Activated T-cell treated with anti-CD3 and anti-CD28 coated beads, Interleukin-2, amount 50 U/mL, for 4 hours (primary cell): ENCODE measurements at regions not wholly inside any gene's neighbourhood (a gene's known extent, or its start where the extent isn't known, plus 50 kb on each side); places are given as distances from the start of the nearest gene placed in this dataset.

ENCODE experiments used
- ATAC-seq, 2 donors: fragments of 200-7000 bp; cut with Tn5 transposase; one replicate each; pipeline ENCODE4 v1.10.0; 2021
- DNase-seq: peaks from one replicate; pipeline ENCODE4 v3.0.0-alpha.2; 2020
- H3K27me3 Mint-ChIP-seq: one replicate; pipeline ENCODE4 v1.8.0; 2021; ENCODE audit warnings: low read depth, mixed read lengths
- H3K36me3 Mint-ChIP-seq: one replicate; pipeline ENCODE4 v1.8.0; 2022; ENCODE audit warnings: mixed read lengths; ENCODE audit not compliant: insufficient read depth
- H3K4me1 Mint-ChIP-seq: one replicate; pipeline ENCODE4 v1.8.0; 2021; ENCODE audit warnings: low read depth, mixed read lengths
- H3K4me3 Mint-ChIP-seq: one replicate; pipeline ENCODE4 v1.8.0; 2021; ENCODE audit warnings: mild to moderate bottlenecking, moderate library complexity, mixed read lengths
- H3K9me3 Mint-ChIP-seq: one replicate; pipeline ENCODE4 v1.8.0; 2021; ENCODE audit warnings: mixed read lengths

DNA sequence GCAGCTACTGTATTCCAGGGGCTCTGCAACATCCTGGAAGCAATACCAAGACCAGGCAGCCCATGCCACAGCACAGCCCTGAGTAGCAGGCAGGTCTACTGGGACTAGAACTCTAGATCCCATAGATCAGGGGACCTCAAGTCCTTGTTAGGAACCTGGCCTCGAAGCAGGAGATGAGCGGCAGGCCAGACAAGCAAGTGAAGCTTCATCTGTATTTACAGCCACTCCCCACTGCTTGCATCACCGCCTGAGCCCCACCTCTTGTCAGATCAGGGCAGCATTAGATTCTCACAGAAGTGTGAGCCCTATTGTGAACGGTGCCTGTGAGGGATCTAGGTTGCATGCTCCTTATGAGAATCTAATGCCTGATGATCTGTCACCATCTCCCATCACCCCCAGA lies 295.7 kb upstream of the TNRC6C start:
- Mint-ChIP-seq H3K4me1 (peaks cover 25% of the 10 kb centered on the region), H3K9me3 (peaks cover 11% of the 10 kb centered on the region), H3K36me3 (peaks cover 3% of the 10 kb centered on the region), H3K27me3 (peaks cover 5% of the 10 kb centered on the region), H3K4me3 (no peak overlapping the region)
- DNase-seq, result no peak
- no peak for ATAC-seq

DNA sequence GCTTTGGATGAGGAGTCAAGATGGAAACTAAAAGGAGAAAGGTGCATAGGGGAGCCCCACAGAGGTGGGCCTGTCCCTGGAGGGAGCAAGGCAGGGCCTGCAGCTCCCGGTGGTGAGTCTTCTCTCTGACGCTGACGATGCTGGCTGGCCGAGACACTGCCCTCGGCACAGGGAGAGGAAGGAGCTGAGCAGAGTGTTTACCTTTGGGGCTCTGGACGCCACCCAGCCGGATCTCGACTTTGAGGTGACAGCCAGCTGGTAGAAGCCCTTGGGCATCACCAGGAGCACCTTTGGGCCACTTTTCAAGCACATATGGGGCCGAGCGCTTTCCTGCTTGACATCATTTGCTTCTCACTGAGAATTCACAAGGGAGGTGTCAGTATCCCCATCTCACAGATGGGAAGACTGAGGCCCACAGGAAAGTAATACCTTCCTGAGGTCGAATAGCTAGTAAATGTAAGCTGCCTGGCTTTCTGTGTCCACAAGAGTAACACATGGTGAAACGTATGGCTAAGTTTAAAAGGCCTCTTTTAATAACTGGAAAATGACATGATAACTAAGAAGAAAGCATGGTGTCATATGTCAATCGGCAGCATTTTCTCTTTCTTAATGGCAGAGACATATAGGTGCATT lies 294.3 kb upstream of the TNRC6C start:
- DNase-seq (no peak), ATAC-seq (no peak)
- Mint-ChIP-seq H3K36me3 (peaks cover 11% of the 10 kb centered on the region), H3K4me1 (peaks cover 34% of the 10 kb centered on the region), H3K4me3 (no peak overlapping the region), H3K27me3 (no peaks in the 10 kb centered on the region), H3K9me3 (peaks cover 18% of the 10 kb centered on the region)

DNA sequence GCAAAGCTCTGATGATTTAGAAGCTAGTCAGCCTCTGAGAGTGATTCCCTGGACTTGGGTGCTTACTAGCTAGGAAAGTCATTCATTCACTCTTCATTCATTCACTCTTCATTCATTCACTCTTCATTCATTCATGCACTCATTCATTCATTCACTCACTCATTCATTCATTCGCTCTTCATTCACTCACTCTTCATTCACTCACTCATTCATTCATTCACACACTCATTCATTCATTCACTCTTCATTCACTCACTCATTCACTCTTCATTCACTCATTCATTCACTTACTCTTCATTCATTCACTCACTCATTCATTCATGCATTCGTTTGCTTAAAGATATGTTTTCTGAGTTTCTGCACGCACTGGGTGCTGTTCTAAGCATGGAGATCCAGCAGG lies 292.7 kb upstream of the TNRC6C start:
- H3K36me3 Mint-ChIP-seq, result peaks cover 13% of the 10 kb centered on the region
- no peak for ATAC-seq
- DNase-seq, result no peak
- H3K27me3 Mint-ChIP-seq, result no peaks in the 10 kb centered on the region
- H3K4me3 Mint-ChIP-seq, result peak overlapping the region; percentile 82
- H3K4me1 Mint-ChIP-seq, result peaks cover 41% of the 10 kb centered on the region
- peaks cover 18% of the 10 kb centered on the region for H3K9me3 Mint-ChIP-seq

DNA sequence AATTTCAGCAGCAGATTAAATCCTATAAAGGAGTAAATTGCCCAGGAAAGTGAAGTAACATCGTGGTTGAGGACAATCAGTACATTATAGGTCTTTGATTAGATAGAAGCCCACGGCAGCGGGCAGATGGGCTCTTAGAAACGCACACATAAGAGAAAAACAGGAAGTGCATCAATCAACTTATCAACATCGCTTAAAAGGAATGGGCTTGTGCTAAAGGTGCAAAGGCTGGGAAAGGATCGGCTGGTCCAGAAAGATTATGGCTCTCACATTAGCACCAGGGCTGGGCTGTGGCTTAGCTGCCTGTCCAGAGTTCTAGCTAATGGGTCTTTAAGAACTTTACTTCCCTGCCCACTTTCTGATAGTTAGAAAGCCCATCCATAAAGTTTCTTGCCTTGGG lies 292.0 kb upstream of the TNRC6C start:
- peaks cover 44% of the 10 kb centered on the region for H3K4me1 Mint-ChIP-seq
- H3K4me3 Mint-ChIP-seq, result peak overlapping the region; percentile 82
- no peak for DNase-seq
- H3K9me3 Mint-ChIP-seq, result peaks cover 18% of the 10 kb centered on the region
- H3K36me3 Mint-ChIP-seq, result peaks cover 13% of the 10 kb centered on the region
- peak in 1 of 2 donors; percentile 14 for ATAC-seq
- H3K27me3 Mint-ChIP-seq, result no peaks in the 10 kb centered on the region

DNA sequence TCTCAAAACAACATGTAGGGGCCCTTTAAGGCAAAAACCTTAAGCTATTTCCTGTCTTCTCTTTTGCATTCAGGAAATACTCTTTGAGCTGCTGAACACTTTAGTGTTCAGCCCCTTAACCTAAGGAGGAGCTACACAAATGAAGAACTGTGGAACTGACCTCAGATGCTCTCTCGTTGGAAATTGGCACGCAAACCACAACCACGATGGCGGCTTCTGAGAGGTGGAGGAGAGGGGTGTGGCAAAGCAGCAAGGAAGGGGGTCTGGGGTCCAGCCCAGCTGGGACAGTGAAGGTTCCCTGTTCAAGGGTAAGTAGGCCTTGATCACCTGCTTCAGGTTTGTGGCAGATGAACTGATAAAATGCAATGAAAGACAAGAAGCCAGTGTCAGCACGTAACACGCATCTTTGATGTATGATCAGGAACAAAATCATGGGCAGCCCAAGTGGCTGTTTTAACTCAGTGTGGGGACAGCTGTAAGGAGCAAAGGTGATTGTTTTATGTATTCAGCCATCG lies 291.6 kb upstream of the TNRC6C start:
- Mint-ChIP-seq H3K9me3 (peaks cover 18% of the 10 kb centered on the region), H3K4me1 (peaks cover 47% of the 10 kb centered on the region), H3K36me3 (peaks cover 13% of the 10 kb centered on the region), H3K27me3 (no peaks in the 10 kb centered on the region), H3K4me3 (peak overlapping the region; percentile 82)
- DNase-seq (peak; percentile 21), ATAC-seq (peak; percentile 90)

DNA sequence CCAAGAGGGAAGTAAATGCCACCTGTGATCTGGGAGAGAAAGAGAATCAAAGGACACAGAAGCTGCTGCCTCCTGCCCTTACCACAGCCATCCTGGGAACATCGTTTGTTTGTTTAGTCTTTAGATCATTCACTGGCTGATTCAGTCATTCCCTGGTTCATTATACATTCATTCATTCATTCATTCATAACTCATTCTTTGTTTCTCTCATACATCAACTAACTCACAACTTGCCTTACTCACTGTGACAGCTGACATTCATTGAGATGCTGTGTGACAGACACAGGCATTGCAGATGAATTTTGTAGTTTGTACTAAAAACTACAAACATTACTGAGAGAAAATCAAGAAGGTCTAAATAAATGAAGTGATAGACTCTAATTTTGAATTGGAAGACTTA lies 291.0 kb upstream of the TNRC6C start:
- Mint-ChIP-seq H3K36me3 (peaks cover 16% of the 10 kb centered on the region), H3K27me3 (no peaks in the 10 kb centered on the region), H3K4me3 (peak overlapping the region; percentile 82), H3K4me1 (peaks cover 52% of the 10 kb centered on the region), H3K9me3 (peaks cover 18% of the 10 kb centered on the region)
- DNase-seq (no peak), ATAC-seq (peak; percentile 44 to 61)

DNA sequence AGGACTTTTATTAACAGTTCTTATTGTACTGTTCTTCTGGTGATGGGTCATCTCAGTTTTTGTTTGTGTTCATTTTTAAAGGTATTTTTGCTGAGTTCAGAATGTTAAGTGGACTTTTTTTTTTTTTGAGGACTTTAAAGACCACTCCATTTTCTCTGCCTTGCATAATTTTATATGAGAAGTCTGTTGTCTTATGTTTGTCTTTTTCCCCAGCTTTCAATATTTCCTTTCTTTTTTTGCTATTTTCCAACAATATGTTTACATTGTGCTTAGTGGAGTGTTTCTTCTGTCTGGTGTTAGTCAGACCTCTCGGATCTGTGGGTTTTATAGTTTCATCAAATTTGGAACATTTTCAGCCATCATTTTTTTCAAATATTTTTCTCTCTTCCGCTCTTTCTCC lies 290.0 kb upstream of the TNRC6C start:
- H3K4me1 Mint-ChIP-seq, result peaks cover 52% of the 10 kb centered on the region
- H3K4me3 Mint-ChIP-seq, result peak overlapping the region; percentile 50
- peaks cover 18% of the 10 kb centered on the region for H3K9me3 Mint-ChIP-seq
- no peaks in the 10 kb centered on the region for H3K27me3 Mint-ChIP-seq
- H3K36me3 Mint-ChIP-seq, result peaks cover 22% of the 10 kb centered on the region
- ATAC-seq, result no peak
- DNase-seq, result no peak

DNA sequence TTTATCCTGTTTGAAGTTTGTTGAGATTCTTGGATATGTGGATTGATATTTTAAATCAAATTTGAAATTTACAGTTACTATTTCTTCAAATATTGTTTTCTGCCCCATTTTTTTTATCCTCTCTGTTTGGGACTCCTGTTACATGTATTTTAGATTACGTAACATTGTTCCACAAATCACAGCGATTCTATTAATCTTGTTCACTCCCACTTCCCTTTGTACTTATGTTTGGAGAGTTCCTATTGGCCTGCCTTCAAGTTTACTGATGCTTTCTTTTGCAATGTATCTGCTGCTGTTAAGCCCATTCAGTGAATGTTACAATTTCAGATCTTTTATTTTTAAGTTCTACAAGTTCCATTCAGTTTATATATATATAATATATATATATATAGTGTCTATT lies 288.3 kb upstream of the TNRC6C start:
- Mint-ChIP-seq H3K27me3 (no peaks in the 10 kb centered on the region), H3K36me3 (peaks cover 30% of the 10 kb centered on the region), H3K9me3 (peaks cover 14% of the 10 kb centered on the region), H3K4me1 (peaks cover 52% of the 10 kb centered on the region), H3K4me3 (no peak overlapping the region)
- ATAC-seq (no peak), DNase-seq (no peak)

DNA sequence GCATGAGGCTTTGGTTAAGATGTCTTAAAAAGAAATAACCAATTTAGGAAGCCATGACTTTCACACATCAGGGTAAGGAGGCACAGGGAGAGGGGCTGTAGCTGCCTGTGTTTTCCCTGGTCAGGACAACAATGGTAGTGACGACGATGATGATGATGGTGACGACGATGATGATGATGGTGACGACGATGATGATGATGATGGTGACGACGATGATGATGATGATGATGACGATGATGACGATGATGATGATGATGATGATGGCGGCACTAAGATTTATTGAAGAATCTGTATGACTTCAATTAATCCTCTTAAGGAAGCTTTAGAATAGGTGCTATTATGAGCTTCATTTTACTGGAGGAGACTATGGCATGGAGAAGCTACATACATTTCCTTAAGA lies 284.1 kb upstream of the TNRC6C start:
- H3K4me3 Mint-ChIP-seq, result no peak overlapping the region
- DNase-seq (no peak), ATAC-seq (no peak)
- peaks cover 18% of the 10 kb centered on the region for H3K4me1 Mint-ChIP-seq
- H3K36me3 Mint-ChIP-seq, result peaks cover 19% of the 10 kb centered on the region
- H3K9me3 Mint-ChIP-seq, result no peaks in the 10 kb centered on the region
- no peaks in the 10 kb centered on the region for H3K27me3 Mint-ChIP-seq

DNA sequence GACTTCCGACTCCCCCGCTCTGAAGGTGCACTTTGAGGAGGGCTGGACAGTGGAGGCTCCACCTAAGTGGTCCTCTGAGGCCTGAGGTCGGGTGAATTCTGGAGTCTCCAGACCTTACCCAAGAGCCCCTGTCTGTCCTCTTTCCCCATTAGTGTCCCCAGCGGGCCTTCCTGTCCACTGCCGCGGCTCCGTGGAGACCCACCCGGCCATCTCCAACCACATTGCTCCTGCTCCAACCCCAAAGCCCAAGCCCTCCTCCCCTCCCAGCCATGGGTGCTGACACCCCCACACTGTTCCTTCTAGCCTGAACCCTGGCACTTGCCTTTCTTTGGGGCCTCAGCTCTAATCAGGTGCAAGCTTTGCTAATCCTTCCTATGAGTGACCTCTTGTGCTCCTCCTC lies 283.1 kb upstream of the TNRC6C start:
- H3K27me3 Mint-ChIP-seq, result no peaks in the 10 kb centered on the region

DNA sequence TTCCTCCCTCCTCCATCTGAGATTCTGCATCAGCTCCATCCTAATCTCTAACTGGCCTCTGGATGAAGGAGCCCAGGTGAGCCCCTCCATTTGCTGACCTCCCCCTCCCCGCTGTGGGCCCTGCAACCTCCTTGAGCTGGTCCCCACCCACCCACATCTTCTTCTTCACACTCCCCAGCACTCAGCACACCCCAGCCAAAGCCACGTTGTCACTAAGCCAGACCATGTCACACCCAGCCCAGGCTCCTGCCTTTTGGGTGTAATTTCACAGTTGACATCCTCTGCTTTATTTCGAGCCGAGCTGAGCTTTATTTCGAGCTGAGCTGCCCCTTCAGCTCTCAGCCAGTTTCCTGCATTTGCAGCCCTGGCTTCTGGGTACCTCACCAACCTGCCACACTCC lies 282.7 kb upstream of the TNRC6C start:
- DNase-seq, result no peak
- peaks cover 16% of the 10 kb centered on the region for H3K36me3 Mint-ChIP-seq

More for the DNA sequence above, 283.1 kb upstream of the TNRC6C start:
- H3K9me3 Mint-ChIP-seq, result no peaks in the 10 kb centered on the region
- H3K36me3 Mint-ChIP-seq, result peaks cover 16% of the 10 kb centered on the region
- H3K4me3 Mint-ChIP-seq, result no peak overlapping the region
- peaks cover 12% of the 10 kb centered on the region for H3K4me1 Mint-ChIP-seq
- DNase-seq (no peak), ATAC-seq (no peak)

DNA sequence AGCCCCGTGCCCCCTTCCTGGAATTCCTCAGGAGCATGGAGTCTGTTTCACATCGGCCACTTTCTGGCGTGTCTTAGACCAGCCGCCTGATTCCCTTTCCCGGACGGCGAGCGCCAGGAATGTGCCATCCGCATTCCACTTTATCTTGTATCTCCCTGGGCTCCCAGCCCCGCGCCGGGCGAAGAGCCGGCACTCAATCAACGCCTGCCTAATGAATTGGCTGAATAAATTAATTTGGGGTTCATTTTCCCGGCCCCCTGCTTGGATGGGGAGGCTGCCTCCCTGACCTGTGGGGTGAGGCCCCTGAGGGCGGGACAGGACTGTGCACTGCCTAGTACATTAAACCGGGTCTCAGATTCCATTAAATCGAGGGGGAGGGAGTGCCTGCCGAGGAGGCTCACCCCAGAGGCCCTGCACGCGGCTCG lies 282.3 kb upstream of the TNRC6C start:
- H3K4me1 Mint-ChIP-seq, result peaks cover 9% of the 10 kb centered on the region
- no peak overlapping the region for H3K4me3 Mint-ChIP-seq
- no peak for ATAC-seq
- no peaks in the 10 kb centered on the region for H3K27me3 Mint-ChIP-seq
- DNase-seq, result no peak
- peaks cover 16% of the 10 kb centered on the region for H3K36me3 Mint-ChIP-seq
- H3K9me3 Mint-ChIP-seq, result no peaks in the 10 kb centered on the region

More for the DNA sequence above, 282.7 kb upstream of the TNRC6C start:
- Mint-ChIP-seq H3K27me3 (no peaks in the 10 kb centered on the region), H3K4me1 (peaks cover 12% of the 10 kb centered on the region), H3K4me3 (no peak overlapping the region), H3K9me3 (no peaks in the 10 kb centered on the region)
- ATAC-seq, result no peak

DNA sequence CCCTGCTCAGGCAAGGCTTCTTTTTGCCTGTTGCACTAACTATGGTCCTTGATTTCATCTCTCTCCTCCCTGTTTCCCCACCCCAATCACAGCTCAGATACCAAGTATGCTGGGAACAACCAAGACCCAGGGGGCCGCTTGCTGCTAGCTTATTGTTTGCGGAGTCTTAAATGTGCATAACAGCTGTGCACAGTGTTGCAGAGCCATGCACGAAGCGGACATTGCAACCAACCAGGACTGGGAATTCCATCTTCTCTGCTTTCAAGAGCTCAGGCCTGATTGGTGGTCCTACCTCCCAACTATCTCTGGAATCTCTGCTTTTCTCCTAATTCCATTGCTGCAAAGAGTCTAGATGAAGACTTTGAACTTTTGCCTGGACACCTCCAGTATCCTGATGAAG lies 281.3 kb upstream of the TNRC6C start:
- Mint-ChIP-seq H3K9me3 (no peaks in the 10 kb centered on the region), H3K36me3 (peaks cover 16% of the 10 kb centered on the region), H3K4me1 (peaks cover 3% of the 10 kb centered on the region), H3K27me3 (no peaks in the 10 kb centered on the region), H3K4me3 (no peak overlapping the region)
- DNase-seq (no peak), ATAC-seq (no peak)

DNA sequence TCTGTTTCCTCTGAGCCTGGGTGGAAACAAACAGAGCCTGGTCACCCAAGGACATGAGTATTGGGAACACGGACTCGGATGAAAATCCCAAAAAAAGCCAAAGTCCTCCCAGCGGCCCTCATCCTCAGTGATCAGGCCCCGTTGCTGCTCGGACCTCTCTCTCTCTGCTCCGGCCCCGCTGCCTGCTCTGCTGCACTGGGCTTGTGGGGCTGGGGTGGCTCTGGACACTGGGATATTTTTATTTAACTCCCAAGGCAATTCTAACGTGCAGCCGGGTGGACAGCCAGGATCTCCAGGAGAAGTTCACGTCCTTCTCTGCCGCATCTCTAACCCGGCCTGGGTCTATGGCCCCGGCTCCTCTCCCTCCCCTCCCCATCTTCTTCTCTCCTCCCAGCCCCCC lies 280.9 kb upstream of the TNRC6C start:
- H3K36me3 Mint-ChIP-seq, result peaks cover 13% of the 10 kb centered on the region
- no peak for ATAC-seq
- no peak for DNase-seq
- no peaks in the 10 kb centered on the region for H3K27me3 Mint-ChIP-seq
- peaks cover 1% of the 10 kb centered on the region for H3K4me1 Mint-ChIP-seq
- H3K4me3 Mint-ChIP-seq, result no peak overlapping the region
- H3K9me3 Mint-ChIP-seq, result no peaks in the 10 kb centered on the region

DNA sequence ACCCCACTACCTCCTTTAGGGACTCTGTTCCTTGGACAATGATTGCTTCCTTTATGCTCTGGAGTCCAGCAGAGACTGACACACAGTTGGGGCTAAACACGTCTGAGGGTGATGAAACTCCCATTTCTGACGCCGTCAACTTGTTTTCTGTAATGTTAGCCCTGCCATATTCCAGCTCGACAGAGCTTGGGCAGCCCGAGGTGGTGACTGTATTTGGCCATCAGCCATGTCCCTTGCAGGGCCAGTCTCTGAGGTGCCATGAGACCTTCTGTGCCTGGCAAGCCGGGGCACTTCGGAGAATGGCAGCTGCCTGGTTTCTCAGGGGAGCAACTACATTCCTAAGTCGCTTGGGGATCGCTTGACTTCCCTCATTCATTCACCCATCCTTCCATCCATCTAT lies 278.9 kb upstream of the TNRC6C start:
- no peak for DNase-seq
- H3K4me1 Mint-ChIP-seq, result no peaks in the 10 kb centered on the region

More for the DNA sequence above, 278.9 kb upstream of the TNRC6C start:
- Mint-ChIP-seq H3K4me3 (no peak overlapping the region), H3K9me3 (no peaks in the 10 kb centered on the region), H3K36me3 (peaks cover 1% of the 10 kb centered on the region), H3K27me3 (peaks cover 2% of the 10 kb centered on the region)
- ATAC-seq, result no peak
